B cell (primary cell): ENCODE measurements at regions not wholly inside any gene's neighbourhood (a gene's known extent, or its start where the extent isn't known, plus 50 kb on each side); places are given as distances from the start of the nearest gene placed in this dataset.
"Not testable (repeated sequence)": the region's sequence is repeated elsewhere in the genome, so short reads cannot be mapped to it uniquely, and the experiment has no call there.

ENCODE experiments used
- ATAC-seq: fragments of 200-7000 bp; cut with Tn5 transposase; one replicate; pipeline ENCODE4 v1.10.0; 2021; ENCODE audit warnings: low read depth, mild to moderate bottlenecking, moderate number of reproducible peaks, moderate library complexity
- CTCF ChIA-PET: fragments of 350-600 bp; sonication (Branson Sonifier 250); formaldehyde crosslinking; loops from one replicate; lab custom pipeline; 2021; ENCODE audit warnings: antibody characterized with exemption, inconsistent platforms; lab: Charles Lee
- POLR2A ChIA-PET: fragments of 350-600 bp; sonication (Branson Sonifier 250); formaldehyde crosslinking; loops from one replicate; lab custom pipeline; 2021; ENCODE audit warnings: antibody characterized with exemption; lab: Charles Lee
- DNase-seq: peaks from one replicate; pipeline ENCODE4 v3.0.0; 2013
- H2AFZ ChIP-seq: 2 replicates; pipeline ENCODE4 v1.6.1; 2012; ENCODE audit warnings: mild to moderate bottlenecking, low read depth, low read length; ENCODE audit not compliant: insufficient read depth, poor library complexity, severe bottlenecking
- H3K27ac ChIP-seq, 2 donors: 1 replicate in 1 of 2; 2 replicates in 1 of 2; pipeline ENCODE4 v1.5.1; 2012 to 2013; ENCODE audit warnings: low read length in 2 of 2, mild to moderate bottlenecking in 2 of 2, moderate library complexity in 1 of 2
- H3K27me3 ChIP-seq, 4 experiments: fragments of 200-600 bp in 1 of 4; sonication (generic) in 1 of 4; replicated peaks in 1 of 4; 1 replicate in 2 of 4; 2 replicates in 2 of 4; pipeline versions ENCODE4 v1.6.1 to v1.7.0; 2013 to 2016; ENCODE audit warnings: low read length in 3 of 4, mild to moderate bottlenecking in 2 of 4, mixed read lengths in 1 of 4, moderate library complexity in 1 of 4; ENCODE audit not compliant: insufficient read depth in 4 of 4, control insufficient read depth in 3 of 4; ENCODE audit errors: control extremely low read depth in 1 of 4
- H3K36me3 ChIP-seq, 2 experiments: replicated peaks in 1 of 2; 1 replicate in 1 of 2; 2 replicates in 1 of 2; pipeline versions ENCODE4 v1.6.1 to v1.7.1; 2013; ENCODE audit warnings: low read length in 1 of 2; ENCODE audit not compliant: insufficient read depth in 2 of 2, control insufficient read depth in 1 of 2; ENCODE audit errors: control extremely low read depth in 1 of 2, extremely low read depth in 1 of 2
- H3K4me1 ChIP-seq, 2 donors: fragments of 200-600 bp in 1 of 2; sonication (generic) in 1 of 2; 1 replicate in 1 of 2; 2 replicates in 1 of 2; pipeline versions ENCODE4 v1.5.1 to v1.6.1; 2013 to 2017; ENCODE audit warnings: low read length in 2 of 2; ENCODE audit not compliant: control insufficient read depth in 2 of 2, insufficient read depth in 2 of 2
- H3K4me2 ChIP-seq: replicated peaks from 2 replicates; pipeline ENCODE3; 2012; ENCODE audit warnings: mild to moderate bottlenecking, low read depth, low read length; ENCODE audit not compliant: poor library complexity, severe bottlenecking
- H3K4me3 ChIP-seq, 5 experiments: fragments of 200-600 bp in 1 of 5; sonication (generic) in 1 of 5; 1 replicate in 3 of 5; 2 replicates in 2 of 5; pipeline versions ENCODE4 v1.5.1 to v1.7.0; 2011 to 2016; ENCODE audit warnings: low read length in 4 of 5, mild to moderate bottlenecking in 4 of 5, low read depth in 2 of 5, control low read depth in 1 of 5, moderate library complexity in 1 of 5; ENCODE audit not compliant: insufficient read depth in 1 of 5; ENCODE audit errors: control extremely low read depth in 1 of 5, extremely low read depth in 1 of 5
- H3K79me2 ChIP-seq: fragments of 200-600 bp; sonication (generic); one replicate; pipeline ENCODE4 v1.6.0; 2016; ENCODE audit warnings: low read length; ENCODE audit not compliant: control insufficient read depth, insufficient read depth
- H3K9ac ChIP-seq: fragments of 200-600 bp; sonication (generic); 2 replicates; pipeline ENCODE4 v1.6.1; 2017; ENCODE audit warnings: mild to moderate bottlenecking, low read length, moderate library complexity
- H3K9me3 ChIP-seq, 3 donors: one replicate each; pipeline versions ENCODE4 v1.6.1 to v1.7.1; 2013; ENCODE audit warnings: low read length in 2 of 3; ENCODE audit not compliant: control insufficient read depth in 2 of 3, insufficient read depth in 1 of 3; ENCODE audit errors: control extremely low read depth in 1 of 3
- H4K20me1 ChIP-seq: 2 replicates; pipeline ENCODE4 v1.6.0; 2012; ENCODE audit warnings: mild to moderate bottlenecking, low read length; ENCODE audit not compliant: insufficient read depth, control insufficient read depth, poor library complexity, severe bottlenecking
- H3K27ac Mint-ChIP-seq: one replicate; pipeline ENCODE4 v1.8.0; 2021; ENCODE audit warnings: mixed read lengths
- H3K27me3 Mint-ChIP-seq: one replicate; pipeline ENCODE4 v1.8.0; 2021; ENCODE audit warnings: mixed read lengths
- H3K4me1 Mint-ChIP-seq: one replicate; pipeline ENCODE4 v1.8.0; 2021; ENCODE audit warnings: mixed read lengths
- H3K4me3 Mint-ChIP-seq: one replicate; pipeline ENCODE4 v1.8.0; 2021; ENCODE audit warnings: mixed read lengths
- H3K9me3 Mint-ChIP-seq: one replicate; pipeline ENCODE4 v1.8.0; 2022; ENCODE audit warnings: mixed read lengths; ENCODE audit not compliant: insufficient read depth
- WGBS: methylation state at CpG from one replicate; pipeline ENCODE4 v1.1.5; 2013; ENCODE audit warnings: missing lambda C conversion rate; ENCODE audit not compliant: insufficient coverage; 5-methylcytosine and 5-hydroxymethylcytosine counted together
- intact Hi-C: fragments of 100-400 bp; cut with micrococcal nuclease; formaldehyde crosslinking; loops from one replicate; pipeline ENCODE4 v1.10.0; 2022

DNA sequence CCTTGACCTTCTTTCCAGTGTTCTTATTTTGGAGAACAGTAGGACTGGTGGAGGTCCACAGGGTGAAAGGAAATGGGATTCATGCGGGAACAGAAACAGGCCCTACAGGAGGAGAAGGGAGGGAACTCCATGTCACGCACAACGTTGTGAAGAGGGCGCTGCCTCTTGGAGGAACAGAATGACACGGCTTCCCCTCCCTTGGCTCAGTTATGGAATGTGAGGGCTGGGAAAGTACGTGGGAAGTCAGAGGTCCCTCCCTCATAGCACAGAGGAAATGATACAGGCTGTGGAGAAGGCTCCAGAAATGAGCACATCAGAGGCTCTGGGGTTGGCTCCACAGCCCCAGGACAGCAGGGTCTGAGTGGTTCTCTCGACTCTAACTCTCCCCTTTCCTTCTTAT lies 49.9 kb upstream of the PROP1 start:
- POLR2A ChIA-PET, H3K36me3 ChIP-seq, H3K27me3 Mint-ChIP-seq, H3K9ac ChIP-seq, ATAC-seq, H3K27ac Mint-ChIP-seq, H3K9me3 Mint-ChIP-seq, H3K9me3 ChIP-seq, H3K4me1 ChIP-seq, H3K4me1 Mint-ChIP-seq, H2AFZ ChIP-seq, H3K27ac ChIP-seq, intact Hi-C loops, H3K4me3 ChIP-seq, H3K4me2 ChIP-seq, H3K4me3 Mint-ChIP-seq, H4K20me1 ChIP-seq, DNase-seq, CTCF ChIA-PET, H3K79me2 ChIP-seq, H3K27me3 ChIP-seq: not testable (repeated sequence)
- WGBS = no CpG with 5 or more reads among the region's 7 CpGs
